ENCODE measurements at regions not wholly inside any gene's neighbourhood (a gene's known extent, or its start where the extent isn't known, plus 50 kb on each side); places are given as distances from the start of the nearest gene placed in this dataset.

DNA sequence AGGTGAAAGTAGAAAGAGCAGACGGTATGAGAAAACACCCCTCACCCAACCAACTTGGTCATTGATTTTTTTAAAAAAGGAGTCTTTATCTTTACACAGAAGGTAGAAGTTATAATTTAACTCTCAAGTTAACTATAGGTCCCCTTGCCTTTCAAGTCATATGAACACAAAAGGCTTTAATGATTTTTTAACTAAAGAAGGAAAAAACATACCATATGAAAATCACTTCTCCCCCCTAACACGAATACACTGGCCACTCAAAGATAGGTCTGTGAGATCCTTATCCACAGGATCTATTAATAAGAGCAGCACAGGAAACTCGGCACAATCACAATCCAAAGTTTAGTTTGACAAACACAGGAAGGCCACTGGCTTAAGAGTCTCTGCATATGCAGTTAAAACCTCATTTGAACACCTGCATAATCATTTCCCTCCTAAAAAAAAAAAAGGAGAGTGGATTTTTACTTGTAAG is 138.0 kb downstream of the ENC1 start:
- no peak overlapping the region for H3K9ac ChIP-seq (ENCODE audit: low read depth in 2 of 2, low read length in 2 of 2)
- no peaks in the 10 kb centered on the region for H3K36me3 ChIP-seq
- no peaks in the 10 kb centered on the region for H3K9me3 ChIP-seq
- no peak for DNase-seq
- no peaks in the 10 kb centered on the region for H3K27me3 ChIP-seq
- TF ChIP-seq, protein P1, sequence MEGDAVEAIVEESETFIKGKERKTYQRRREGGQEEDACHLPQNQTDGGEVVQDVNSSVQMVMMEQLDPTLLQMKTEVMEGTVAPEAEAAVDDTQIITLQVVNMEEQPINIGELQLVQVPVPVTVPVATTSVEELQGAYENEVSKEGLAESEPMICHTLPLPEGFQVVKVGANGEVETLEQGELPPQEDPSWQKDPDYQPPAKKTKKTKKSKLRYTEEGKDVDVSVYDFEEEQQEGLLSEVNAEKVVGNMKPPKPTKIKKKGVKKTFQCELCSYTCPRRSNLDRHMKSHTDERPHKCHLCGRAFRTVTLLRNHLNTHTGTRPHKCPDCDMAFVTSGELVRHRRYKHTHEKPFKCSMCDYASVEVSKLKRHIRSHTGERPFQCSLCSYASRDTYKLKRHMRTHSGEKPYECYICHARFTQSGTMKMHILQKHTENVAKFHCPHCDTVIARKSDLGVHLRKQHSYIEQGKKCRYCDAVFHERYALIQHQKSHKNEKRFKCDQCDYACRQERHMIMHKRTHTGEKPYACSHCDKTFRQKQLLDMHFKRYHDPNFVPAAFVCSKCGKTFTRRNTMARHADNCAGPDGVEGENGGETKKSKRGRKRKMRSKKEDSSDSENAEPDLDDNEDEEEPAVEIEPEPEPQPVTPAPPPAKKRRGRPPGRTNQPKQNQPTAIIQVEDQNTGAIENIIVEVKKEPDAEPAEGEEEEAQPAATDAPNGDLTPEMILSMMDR (IDR thresholded peaks at IDR 0.05): no peak
- no peaks in the 10 kb centered on the region for H3K4me1 ChIP-seq
- H3K27ac ChIP-seq: no peak overlapping the region
- H3K4me3 ChIP-seq: no peak overlapping the region
- intact Hi-C loops (cut with DNase I): no loop called here

DNA sequence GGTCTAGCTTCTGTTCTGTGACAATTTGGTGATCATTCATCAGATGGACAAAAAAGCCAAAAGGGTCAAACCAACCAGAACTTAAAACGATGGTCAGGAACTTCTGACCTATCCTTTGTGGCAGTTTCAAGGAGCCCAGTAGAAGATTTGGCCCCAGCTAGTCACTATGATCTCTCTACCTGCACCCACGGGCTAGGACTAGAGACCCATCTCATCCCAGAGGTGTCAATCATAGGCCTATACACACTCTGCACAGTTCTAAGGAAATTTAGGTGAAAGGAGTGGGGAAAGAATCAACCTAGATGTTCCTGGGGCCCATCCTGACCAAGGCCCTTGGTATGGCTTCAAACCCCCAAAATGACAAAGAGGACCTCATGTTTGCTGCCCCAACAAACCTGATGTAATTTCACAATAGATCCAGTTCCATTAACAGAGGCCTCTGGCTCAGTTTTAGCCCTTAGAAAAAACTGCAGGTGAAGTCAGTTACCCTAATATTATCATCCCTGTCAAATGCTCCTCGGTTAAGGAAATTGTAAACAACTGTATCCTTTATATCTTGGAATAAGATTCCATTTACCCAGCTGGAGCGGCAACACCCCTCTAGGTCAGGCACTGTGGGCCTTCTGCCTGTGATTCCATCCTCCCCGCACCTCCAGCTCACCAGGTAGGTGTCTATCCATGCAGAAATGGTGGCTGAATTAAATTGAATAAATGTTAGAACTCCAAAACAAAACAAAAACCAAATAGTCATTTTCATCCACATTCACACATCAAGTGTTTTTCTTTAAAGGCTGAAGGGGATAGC is 138.7 kb downstream of the ENC1 start:
- intact Hi-C loops (cut with DNase I): no loop called here
- Histone ChIP-seq H3K9me3 (no peaks in the 10 kb centered on the region), H3K4me3 (no peak overlapping the region), H3K27ac (no peak overlapping the region), H3K36me3 (no peaks in the 10 kb centered on the region), H3K4me1 (no peaks in the 10 kb centered on the region), H3K9ac (ENCODE audit: low read depth in 2 of 2, low read length in 2 of 2) (no peak overlapping the region), H3K27me3 (no peaks in the 10 kb centered on the region)
- TF ChIP-seq, protein P1 (IDR thresholded peaks at IDR 0.05): no peak
- no peak for DNase-seq

DNA sequence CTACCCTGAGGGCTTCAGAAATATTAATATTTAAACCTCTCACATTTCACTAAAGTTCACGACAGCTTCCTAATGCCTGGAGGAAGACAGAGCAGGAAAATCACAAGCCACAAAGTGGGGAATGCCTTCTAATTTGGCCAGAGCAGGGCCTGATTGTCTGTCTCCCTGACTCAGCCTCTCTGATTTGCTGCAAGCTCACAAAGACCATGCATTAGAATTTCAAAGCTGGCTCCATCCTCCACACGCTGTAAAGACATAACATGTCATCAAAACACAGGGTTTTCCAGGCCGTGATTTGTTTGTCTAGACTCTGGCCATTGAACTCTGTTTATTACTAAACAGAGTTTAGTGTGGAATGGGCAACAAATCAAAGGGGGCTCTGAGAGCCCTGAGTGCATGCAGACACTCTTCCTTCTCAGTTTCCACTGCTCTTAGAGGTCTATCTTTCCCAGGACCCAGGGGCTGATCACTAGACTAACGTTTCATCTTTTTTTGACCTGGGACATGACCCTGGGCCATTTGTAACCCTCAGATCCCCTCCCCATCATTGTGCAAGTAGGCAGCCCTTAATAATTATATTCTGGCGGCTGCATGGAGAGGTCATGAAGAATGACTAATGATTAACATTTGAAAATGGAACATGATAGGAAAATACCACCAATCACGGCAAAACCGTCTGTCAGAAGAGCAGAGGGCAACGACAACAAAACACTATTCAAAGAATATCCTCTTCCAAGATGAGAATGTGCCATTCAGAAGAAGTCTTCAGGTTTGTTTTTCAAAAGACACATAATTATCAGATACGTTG is 140.2 kb downstream of the ENC1 start:
- H3K4me3 ChIP-seq: no peak overlapping the region
- H3K9ac ChIP-seq (ENCODE audit: low read depth in 2 of 2, low read length in 2 of 2): no peak overlapping the region
- H3K27ac ChIP-seq: no peak overlapping the region
- H3K9me3 ChIP-seq: no peaks in the 10 kb centered on the region
- H3K27me3 ChIP-seq: no peaks in the 10 kb centered on the region
- intact Hi-C loops (cut with DNase I): no loop called here
- H3K4me1 ChIP-seq: no peaks in the 10 kb centered on the region
- no peaks in the 10 kb centered on the region for H3K36me3 ChIP-seq
- no peak for DNase-seq
- TF ChIP-seq, protein P1 (IDR thresholded peaks at IDR 0.05): no peak

DNA sequence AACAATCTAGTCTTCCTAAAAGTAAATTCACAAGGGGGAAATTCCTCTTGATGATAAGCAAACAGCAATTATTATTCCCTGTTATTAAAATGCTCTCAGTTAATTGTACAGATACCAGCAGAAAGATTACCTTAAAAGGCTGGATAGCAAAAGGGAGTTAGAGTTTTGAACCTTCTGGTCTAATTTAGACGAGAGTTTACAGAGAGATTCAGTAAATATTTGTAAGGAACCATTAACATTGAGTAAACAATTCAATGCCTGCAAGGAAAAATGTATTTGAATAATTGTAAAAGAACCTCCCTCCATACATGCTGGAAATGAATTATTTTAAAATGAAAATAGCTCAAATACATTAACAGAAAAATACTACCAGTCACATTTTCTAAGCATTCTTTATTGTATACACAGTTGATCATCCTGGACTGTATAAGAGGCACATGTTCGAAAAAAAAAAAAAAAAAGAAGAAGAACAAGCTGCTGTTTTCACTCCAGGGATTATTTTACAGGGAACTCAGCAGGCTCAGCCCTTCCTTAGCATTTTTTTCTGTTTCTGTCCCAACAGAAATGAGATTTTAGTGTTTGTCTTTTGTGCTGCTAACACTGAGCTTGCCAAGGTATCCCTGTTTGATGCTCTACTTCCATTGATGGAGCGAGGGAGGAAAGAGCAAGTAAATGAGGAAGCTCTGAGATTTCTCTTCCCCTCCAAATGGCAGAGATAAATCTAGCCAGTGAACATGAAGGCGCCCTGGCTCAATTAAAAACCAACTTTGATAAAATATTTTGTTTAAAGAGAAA is 141.1 kb downstream of the ENC1 start:
- no peaks in the 10 kb centered on the region for H3K36me3 ChIP-seq
- H3K27ac ChIP-seq: no peak overlapping the region
- no peaks in the 10 kb centered on the region for H3K27me3 ChIP-seq
- intact Hi-C loops (cut with DNase I): no loop called here
- TF ChIP-seq, protein P1 (IDR thresholded peaks at IDR 0.05): no peak
- H3K4me3 ChIP-seq: no peak overlapping the region
- no peak overlapping the region for H3K9ac ChIP-seq (ENCODE audit: low read depth in 2 of 2, low read length in 2 of 2)
- H3K9me3 ChIP-seq: no peaks in the 10 kb centered on the region
- no peaks in the 10 kb centered on the region for H3K4me1 ChIP-seq
- no peak for DNase-seq

DNA sequence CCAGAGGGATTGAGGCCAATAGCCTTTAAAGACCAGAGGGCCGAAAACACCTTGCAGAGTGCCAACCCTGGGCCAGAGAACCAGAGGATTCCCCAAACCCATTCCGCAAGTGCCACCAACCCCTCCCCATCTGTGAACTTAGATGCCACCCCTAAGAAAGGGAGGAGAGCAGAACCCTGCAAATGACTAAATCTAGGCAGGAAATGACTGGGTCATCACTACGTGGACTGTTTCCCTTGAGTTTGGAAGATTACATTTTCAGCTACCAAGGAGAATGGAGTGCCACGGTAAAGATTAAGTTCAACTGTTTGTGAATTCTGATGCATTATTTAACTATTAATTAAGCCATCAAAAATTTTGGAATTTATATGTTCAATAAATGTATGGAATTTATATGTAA is 142.8 kb downstream of the ENC1 start:
- intact Hi-C loops (cut with DNase I): no loop called here
- Histone ChIP-seq H3K27me3 (no peaks in the 10 kb centered on the region), H3K9me3 (no peaks in the 10 kb centered on the region), H3K9ac (ENCODE audit: low read depth in 2 of 2, low read length in 2 of 2) (no peak overlapping the region), H3K27ac (no peak overlapping the region), H3K4me1 (no peaks in the 10 kb centered on the region), H3K36me3 (no peaks in the 10 kb centered on the region), H3K4me3 (no peak overlapping the region)
- TF ChIP-seq, protein P1 (IDR thresholded peaks at IDR 0.05): no peak
- DNase-seq: no peak

Measured in colonic mucosa (tissue), 4 donors.